A673 (cell line): ENCODE measurements at regions not wholly inside any gene's neighbourhood (a gene's known extent, or its start where the extent isn't known, plus 50 kb on each side); places are given as distances from the start of the nearest gene placed in this dataset.
A peak's percentile ranks its signal among the peaks of the same experiment; 100 is the strongest.

Experiments used
- BruUV-seq: library from RNA; stranded (reverse); fragments of 400-500 nt; replicated peaks from 2 replicates; lab custom pipeline; 2021; lab: Mats Ljungman, UMichigan
- CTCF ChIA-PET: fragments of 300-600 bp; sonication (Branson Sonifier 250); formaldehyde crosslinking; loops from one replicate; lab custom pipeline; 2022; ENCODE audit warnings: antibody characterized with exemption; lab: Charles Lee
- POLR2A ChIA-PET: fragments of 300-600 bp; sonication (Branson Sonifier 250); formaldehyde crosslinking; loops from one replicate; lab custom pipeline; 2022; ENCODE audit warnings: antibody characterized with exemption; ENCODE audit not compliant: low non-redundant PET; lab: Charles Lee
- DNase-seq: peaks from one replicate; pipeline ENCODE4 v3.0.0-alpha.2; 2015; ENCODE audit warnings: low spot score
- H3K27ac ChIP-seq: fragments of 200-600 bp; sonication (generic); 2 replicates; pipeline ENCODE4 v1.5.1; 2016; ENCODE audit warnings: mixed run types, low read depth, mild to moderate bottlenecking, mixed read lengths, antibody characterized with exemption, low read length; ENCODE audit not compliant: poor library complexity, severe bottlenecking
- H3K27me3 ChIP-seq: fragments of 200-600 bp; sonication (generic); replicated peaks from 2 replicates; pipeline ENCODE4 v1.6.1; 2017; ENCODE audit warnings: mixed run types, low read depth, mild to moderate bottlenecking, mixed read lengths, antibody characterized with exemption, low read length; ENCODE audit not compliant: insufficient read depth, poor library complexity
- H3K36me3 ChIP-seq: fragments of 200-600 bp; sonication (generic); 2 replicates; pipeline ENCODE4 v1.6.1; 2016; ENCODE audit warnings: mixed run types, mild to moderate bottlenecking, mixed read lengths, antibody characterized with exemption, low read length; ENCODE audit not compliant: insufficient read depth, poor library complexity, severe bottlenecking
- H3K4me1 ChIP-seq: fragments of 200-600 bp; sonication (generic); 2 replicates; pipeline ENCODE4 v1.6.1; 2017; ENCODE audit warnings: mixed run types, mild to moderate bottlenecking, mixed read lengths, antibody characterized with exemption, low read length; ENCODE audit not compliant: insufficient read depth, poor library complexity, severe bottlenecking
- H3K4me3 ChIP-seq: fragments of 200-600 bp; sonication (generic); 2 replicates; pipeline ENCODE4 v1.5.1; 2016; ENCODE audit warnings: low read depth, mixed run types, mild to moderate bottlenecking, mixed read lengths, low read length; ENCODE audit not compliant: poor library complexity, severe bottlenecking
- H3K9me3 ChIP-seq: fragments of 200-600 bp; sonication (generic); 2 replicates; pipeline ENCODE4 v1.6.1; 2016; ENCODE audit warnings: mixed run types, low read depth, mild to moderate bottlenecking, mixed read lengths, antibody characterized with exemption, low read length; ENCODE audit not compliant: poor library complexity, severe bottlenecking
- CTCF ChIP-seq: fragments of 300-800, 200-600 bp; sonication (generic); conservative IDR thresholded peaks from 2 replicates; pipeline ENCODE4 v1.5.1; 2017; ENCODE audit warnings: low read depth, mild to moderate bottlenecking, antibody characterized with exemption, low read length, moderate library complexity, mixed read lengths
- EZH2 ChIP-seq: fragments of 200-600 bp; sonication (generic); IDR thresholded peaks from 2 replicates; pipeline ENCODE4 v1.6.1; 2017; ENCODE audit warnings: borderline replicate concordance, low read depth, mild to moderate bottlenecking, mixed read lengths, antibody characterized with exemption, low read length; ENCODE audit not compliant: poor library complexity, severe bottlenecking
- intact Hi-C: fragments of 100-400 bp; cut with micrococcal nuclease; formaldehyde crosslinking; loops from one replicate; pipeline ENCODE4 v1.10.0; 2022; ENCODE audit not compliant: unreplicated experiment

DNA sequence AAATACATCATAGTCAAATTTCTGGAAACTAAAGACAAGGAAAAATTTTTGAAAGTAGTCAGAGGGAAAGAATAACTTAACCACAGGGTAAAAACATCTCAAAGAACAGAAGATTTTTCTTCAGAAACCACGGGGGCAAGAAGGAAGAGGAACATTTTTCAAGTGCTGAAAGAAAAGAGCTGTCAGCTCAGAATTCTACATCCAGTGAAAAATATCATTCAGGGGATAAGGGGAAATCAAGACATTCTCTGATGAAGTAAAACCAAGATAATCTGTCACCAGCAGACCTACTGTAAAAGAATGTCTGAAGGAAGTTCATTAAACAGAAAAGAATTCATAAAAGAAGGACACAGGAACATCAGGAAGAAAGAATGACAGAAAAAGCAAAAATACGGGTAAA lies 111.2 kb upstream of the TMEM72 start:
- Histone ChIP-seq H3K4me1 (no peaks in the 10 kb centered on the region), H3K9me3 (no peaks in the 10 kb centered on the region), H3K27ac (no peak overlapping the region), H3K36me3 (no peaks in the 10 kb centered on the region), H3K27me3 (no peaks in the 10 kb centered on the region), H3K4me3 (no peak overlapping the region)
- BruUV-seq: no TSS peak
- intact Hi-C loops: no loop called here
- ChIA-PET POLR2A (no interaction called here), CTCF (no interaction called here)
- DNase-seq: no peak
- TF ChIP-seq CTCF (no peak), EZH2 (no peak)

GRCh38 chr10:44801383-44802327 lies 109.5 kb upstream of the TMEM72 start:
- TF ChIP-seq CTCF: no peak
- TF ChIP-seq EZH2: no peak
- DNase-seq: peak; percentile 68
- Histone ChIP-seq H3K27ac (no peak overlapping the region), H3K9me3 (no peaks in the 10 kb centered on the region), H3K4me3 (no peak overlapping the region), H3K4me1 (no peaks in the 10 kb centered on the region), H3K27me3 (no peaks in the 10 kb centered on the region), H3K36me3 (no peaks in the 10 kb centered on the region)
- intact Hi-C loops: no loop called here
- ChIA-PET CTCF (no interaction called here), POLR2A (no interaction called here)
- no TSS peak for BruUV-seq

- no peak for DNase-seq
- CTCF ChIA-PET: no interaction called here
- intact Hi-C loops: no loop called here
Measured at GRCh38 chr10:44803862-44804261, 107.3 kb upstream of the TMEM72 start.

More at GRCh38 chr10:44803862-44804261, 107.3 kb upstream of the TMEM72 start:
- no peaks in the 10 kb centered on the region for H3K4me1 ChIP-seq
- no peaks in the 10 kb centered on the region for H3K27me3 ChIP-seq
- no peaks in the 10 kb centered on the region for H3K36me3 ChIP-seq
- H3K9me3 ChIP-seq: no peaks in the 10 kb centered on the region
- BruUV-seq: no TSS peak
- no peak for TF ChIP-seq EZH2
- TF ChIP-seq CTCF: no peak
- no peak overlapping the region for H3K4me3 ChIP-seq
- POLR2A ChIA-PET: no interaction called here
- no peak overlapping the region for H3K27ac ChIP-seq
